Ovary (tissue), 7 donors: ENCODE measurements at regions not wholly inside any gene's neighbourhood (a gene's known extent, or its start where the extent isn't known, plus 50 kb on each side); places are given as distances from the start of the nearest gene placed in this dataset.

ENCODE experiments used
- DNase-seq, 5 donors: peaks; one replicate each; pipeline ENCODE4 v3.0.0-alpha.2; 2019 to 2020
- H3K27ac ChIP-seq, 2 donors: fragments of 200-600 bp; one replicate each; pipeline versions ENCODE4 v1.5.1 to v1.8.0; 2019 to 2022
- H3K27me3 ChIP-seq: fragments of 200-600 bp; one replicate; pipeline ENCODE4 v1.8.0; 2022
- H3K36me3 ChIP-seq: fragments of 200-600 bp; sonication (generic); one replicate; pipeline ENCODE4 v1.5.1; 2019
- H3K4me1 ChIP-seq: one replicate; pipeline ENCODE4 v1.8.1; 2013; ENCODE audit warnings: mild to moderate bottlenecking, moderate library complexity; ENCODE audit not compliant: insufficient read depth
- H3K4me3 ChIP-seq: fragments of 200-600 bp; sonication (generic); one replicate; pipeline ENCODE4 v1.5.1; 2017
- H3K9me3 ChIP-seq, 2 donors: fragments of 200-600 bp in 1 of 2; sonication (generic) in 1 of 2; one replicate each; pipeline versions ENCODE4 v1.5.1 to v1.8.1; 2013 to 2019; ENCODE audit warnings: mild to moderate bottlenecking in 1 of 2, moderate library complexity in 1 of 2
- EP300 ChIP-seq: sonication (generic); formaldehyde crosslinking; IDR thresholded peaks from one replicate; pipeline ENCODE4 v1.6.1; 2017; ENCODE audit warnings: antibody characterized with exemption
- POLR2A ChIP-seq: fragments of 450-650 bp; IDR thresholded peaks from one replicate; pipeline ENCODE4 v1.6.1; 2017; ENCODE audit warnings: antibody characterized with exemption, mild to moderate bottlenecking, moderate library complexity
- WGBS, 3 donors: extraction: QIAGEN DNeasy Blood & Tissue Kit in 1 of 3; methylation state at CpG; one replicate each; pipeline versions ENCODE4 v1.1.5 to v1.1.7; 2013 to 2017; 5-methylcytosine and 5-hydroxymethylcytosine counted together
- intact Hi-C, 4 donors: fragments of 100-400 bp; cut with DNase I; formaldehyde crosslinking; loops; one replicate each; pipeline versions ENCODE4 v1.11.0 to v1.15.1; 2022 to 2023
- TF ChIP-seq, protein P1 (sequence below), 3 donors: fragments of 450-650 bp in 2 of 3; fragments of 200-600 bp in 1 of 3; IDR thresholded peaks; one replicate each; pipeline versions ENCODE4 v1.5.1 to v1.8.0; 2016 to 2022; ENCODE audit warnings: antibody characterized with exemption in 3 of 3, mild to moderate bottlenecking in 1 of 3
- donor health status: DM: no; HTN: no; CAD: no; lungs with moderate emphysema.
- donor health status: DM: no; HTN: no; CAD: no.
- donor health status: Bipolar disorder and iron deficiency.
- donor health status: DM: no; HTN: no; CAD: no.
- donor health status: DM: yes; HTN: yes; CAD: no.

GRCh38 chr12:3336606-3337311 is 154.2 kb upstream of the PRMT8 start:
- Histone ChIP-seq H3K36me3 (no peaks in the 10 kb centered on the region), H3K9me3 (no peaks in the 10 kb centered on the region), H3K27ac (no peak overlapping the region), H3K4me3 (no peak overlapping the region), H3K4me1 (peaks cover 4% of the 10 kb centered on the region), H3K27me3 (no peaks in the 10 kb centered on the region)
- intact Hi-C loops = no loop called here
- DNase-seq = no peak
- TF ChIP-seq, protein P1, sequence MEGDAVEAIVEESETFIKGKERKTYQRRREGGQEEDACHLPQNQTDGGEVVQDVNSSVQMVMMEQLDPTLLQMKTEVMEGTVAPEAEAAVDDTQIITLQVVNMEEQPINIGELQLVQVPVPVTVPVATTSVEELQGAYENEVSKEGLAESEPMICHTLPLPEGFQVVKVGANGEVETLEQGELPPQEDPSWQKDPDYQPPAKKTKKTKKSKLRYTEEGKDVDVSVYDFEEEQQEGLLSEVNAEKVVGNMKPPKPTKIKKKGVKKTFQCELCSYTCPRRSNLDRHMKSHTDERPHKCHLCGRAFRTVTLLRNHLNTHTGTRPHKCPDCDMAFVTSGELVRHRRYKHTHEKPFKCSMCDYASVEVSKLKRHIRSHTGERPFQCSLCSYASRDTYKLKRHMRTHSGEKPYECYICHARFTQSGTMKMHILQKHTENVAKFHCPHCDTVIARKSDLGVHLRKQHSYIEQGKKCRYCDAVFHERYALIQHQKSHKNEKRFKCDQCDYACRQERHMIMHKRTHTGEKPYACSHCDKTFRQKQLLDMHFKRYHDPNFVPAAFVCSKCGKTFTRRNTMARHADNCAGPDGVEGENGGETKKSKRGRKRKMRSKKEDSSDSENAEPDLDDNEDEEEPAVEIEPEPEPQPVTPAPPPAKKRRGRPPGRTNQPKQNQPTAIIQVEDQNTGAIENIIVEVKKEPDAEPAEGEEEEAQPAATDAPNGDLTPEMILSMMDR (IDR thresholded peaks at IDR 0.05) = no peak
- TF ChIP-seq EP300 (no peak), POLR2A (no peak)
- WGBS, 3 donors = 62 to 72% (median 72%) methylated on average over 13 of the region's 13 CpGs

DNA sequence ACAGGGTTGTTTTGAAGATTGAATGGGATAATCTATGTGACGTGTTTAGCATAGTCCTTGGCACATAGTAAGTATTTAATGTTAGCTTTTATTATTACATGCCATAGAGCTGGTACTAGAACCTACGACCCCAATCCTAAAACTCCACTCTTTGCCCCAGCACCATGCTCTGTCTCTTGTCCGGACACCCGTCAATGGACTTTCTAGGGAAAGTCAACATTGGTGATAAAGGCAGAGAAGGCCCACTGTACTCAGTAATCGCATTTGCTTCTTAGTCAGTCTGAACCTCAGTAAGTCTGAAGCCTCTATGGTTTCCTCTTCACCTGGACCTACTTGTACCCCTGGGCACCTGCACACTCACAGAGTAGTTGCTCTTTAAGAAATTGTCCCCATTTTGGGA is 153.1 kb upstream of the PRMT8 start:
- DNase-seq = no peak
- Histone ChIP-seq H3K27ac (no peak overlapping the region), H3K4me1 (peaks cover 4% of the 10 kb centered on the region), H3K9me3 (no peaks in the 10 kb centered on the region), H3K36me3 (no peaks in the 10 kb centered on the region), H3K27me3 (no peaks in the 10 kb centered on the region), H3K4me3 (no peak overlapping the region)
- TF ChIP-seq EP300 (no peak), POLR2A (no peak)
- TF ChIP-seq, protein P1 (IDR thresholded peaks at IDR 0.05) = no peak
- intact Hi-C loops = no loop called here
- 78 to 96% (median 85%) methylated on average over 5 of the region's 5 CpGs for WGBS, 3 donors

GRCh38 chr12:3339221-3339620 is 151.8 kb upstream of the PRMT8 start:
- peaks cover 4% of the 10 kb centered on the region for H3K4me1 ChIP-seq
- WGBS, 3 donors = 93 to 94% (median 94%) methylated on average over 7 of the region's 7 CpGs
- H3K9me3 ChIP-seq = no peaks in the 10 kb centered on the region
- intact Hi-C loops = no loop called here
- TF ChIP-seq EP300 = no peak
- TF ChIP-seq, protein P1 (IDR thresholded peaks at IDR 0.05) = no peak
- TF ChIP-seq POLR2A = no peak
- H3K36me3 ChIP-seq = no peaks in the 10 kb centered on the region
- DNase-seq = no peak
- no peak overlapping the region for H3K27ac ChIP-seq
- H3K4me3 ChIP-seq = no peak overlapping the region
- H3K27me3 ChIP-seq = no peaks in the 10 kb centered on the region

DNA sequence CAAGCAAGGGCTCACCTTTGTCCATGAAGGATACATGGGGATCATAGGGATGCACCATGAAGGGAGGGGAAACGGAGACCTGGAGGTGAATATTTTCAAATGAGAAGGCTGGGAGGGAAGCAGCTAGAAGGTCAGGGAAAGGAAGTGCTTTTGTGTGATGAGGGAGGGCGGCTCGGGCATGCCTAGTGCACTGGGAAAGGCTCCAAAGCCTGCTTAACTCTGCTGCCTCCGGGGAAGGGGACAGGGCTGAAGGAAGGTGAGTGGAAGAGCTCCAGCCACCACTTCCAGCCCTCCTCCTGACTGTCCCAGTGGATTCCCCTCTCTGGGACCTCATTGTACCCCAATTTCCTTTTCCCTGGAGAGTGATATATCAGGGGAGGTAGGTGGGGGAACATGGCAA is 149.4 kb upstream of the PRMT8 start:
- intact Hi-C loops = no loop called here
- TF ChIP-seq EP300 = no peak
- TF ChIP-seq POLR2A = no peak
- TF ChIP-seq, protein P1 (IDR thresholded peaks at IDR 0.05) = no peak
- Histone ChIP-seq H3K27ac (no peak overlapping the region), H3K4me3 (no peak overlapping the region), H3K4me1 (peaks cover 4% of the 10 kb centered on the region), H3K27me3 (no peaks in the 10 kb centered on the region), H3K36me3 (no peaks in the 10 kb centered on the region), H3K9me3 (no peaks in the 10 kb centered on the region)
- DNase-seq = no peak
- WGBS, 3 donors = 4 to 10% (median 7%) methylated on average over 4 of the region's 4 CpGs
